Activated T-helper 9 cell treated with anti-CD3 and anti-CD28 coated beads, Interleukin-2, amount 50 U/mL, for 16 hours (primary cell): ENCODE measurements at regions not wholly inside any gene's neighbourhood (a gene's known extent, or its start where the extent isn't known, plus 50 kb on each side); places are given as distances from the start of the nearest gene placed in this dataset.

Experiments
- DNase-seq: peaks from one replicate; pipeline ENCODE4 v3.0.0-alpha.2; 2020; ENCODE audit warnings: low read depth

- no peak for DNase-seq
Measured at GRCh38 chr9:105921057-105921726, 226.9 kb downstream of the TMEM38B start.

GRCh38 chr9:105928416-105928815 is 234.1 kb downstream of the TMEM38B start:
- DNase-seq = no peak

GRCh38 chr9:105930011-105930627 is 235.8 kb downstream of the TMEM38B start:
- DNase-seq = no peak

GRCh38 chr9:105932276-105932675 is 237.9 kb downstream of the TMEM38B start:
- DNase-seq = no peak

GRCh38 chr9:105950448-105950847 is 256.1 kb downstream of the TMEM38B start:
- no peak for DNase-seq

GRCh38 chr9:105950894-105951293 is 256.6 kb downstream of the TMEM38B start:
- DNase-seq = no peak

- DNase-seq = no peak
Measured at GRCh38 chr9:105954517-105954916, 260.2 kb downstream of the TMEM38B start.

GRCh38 chr9:105957830-105958229 is 263.5 kb downstream of the TMEM38B start:
- no peak for DNase-seq

- no peak for DNase-seq
Measured at GRCh38 chr9:105958587-105958986, 264.2 kb downstream of the TMEM38B start.

- DNase-seq = no peak
Measured at GRCh38 chr9:105959531-105959930, 265.2 kb downstream of the TMEM38B start.

GRCh38 chr9:105963343-105964099 is 269.2 kb downstream of the TMEM38B start:
- DNase-seq = no peak

GRCh38 chr9:105964156-105964555 is 269.8 kb downstream of the TMEM38B start:
- DNase-seq = no peak

- DNase-seq = no peak
Measured at GRCh38 chr9:105966834-105967233, 272.5 kb downstream of the TMEM38B start.

GRCh38 chr9:105967248-105967647 is 272.9 kb downstream of the TMEM38B start:
- no peak for DNase-seq

- DNase-seq = no peak
Measured at GRCh38 chr9:105967797-105968196, 273.5 kb downstream of the TMEM38B start.

- no peak for DNase-seq
Measured at GRCh38 chr9:105968811-105969466, 274.6 kb downstream of the TMEM38B start.

- no peak for DNase-seq
Measured at GRCh38 chr9:105969636-105970035, 275.3 kb downstream of the TMEM38B start.

- no peak for DNase-seq
Measured at GRCh38 chr9:105971986-105972385, 277.6 kb downstream of the TMEM38B start.

- DNase-seq = no peak
Measured at GRCh38 chr9:105972466-105973204, 278.3 kb downstream of the TMEM38B start.

- no peak for DNase-seq
Measured at GRCh38 chr9:105973951-105974351, 279.6 kb downstream of the TMEM38B start.

GRCh38 chr9:105975886-105976645 is 281.7 kb downstream of the TMEM38B start:
- DNase-seq = no peak
